NCI-H2227 (cell line): ENCODE measurements at regions not wholly inside any gene's neighbourhood (a gene's known extent, or its start where the extent isn't known, plus 50 kb on each side); places are given as distances from the start of the nearest gene placed in this dataset.
"Not testable (repeated sequence)": the region's sequence is repeated elsewhere in the genome, so short reads cannot be mapped to it uniquely, and the experiment has no call there.

Source experiments
- DNase-seq: peaks from one replicate; lab custom pipeline; 2025; ENCODE audit not compliant: unreplicated experiment; lab: John Stamatoyannopoulos, UW

DNA sequence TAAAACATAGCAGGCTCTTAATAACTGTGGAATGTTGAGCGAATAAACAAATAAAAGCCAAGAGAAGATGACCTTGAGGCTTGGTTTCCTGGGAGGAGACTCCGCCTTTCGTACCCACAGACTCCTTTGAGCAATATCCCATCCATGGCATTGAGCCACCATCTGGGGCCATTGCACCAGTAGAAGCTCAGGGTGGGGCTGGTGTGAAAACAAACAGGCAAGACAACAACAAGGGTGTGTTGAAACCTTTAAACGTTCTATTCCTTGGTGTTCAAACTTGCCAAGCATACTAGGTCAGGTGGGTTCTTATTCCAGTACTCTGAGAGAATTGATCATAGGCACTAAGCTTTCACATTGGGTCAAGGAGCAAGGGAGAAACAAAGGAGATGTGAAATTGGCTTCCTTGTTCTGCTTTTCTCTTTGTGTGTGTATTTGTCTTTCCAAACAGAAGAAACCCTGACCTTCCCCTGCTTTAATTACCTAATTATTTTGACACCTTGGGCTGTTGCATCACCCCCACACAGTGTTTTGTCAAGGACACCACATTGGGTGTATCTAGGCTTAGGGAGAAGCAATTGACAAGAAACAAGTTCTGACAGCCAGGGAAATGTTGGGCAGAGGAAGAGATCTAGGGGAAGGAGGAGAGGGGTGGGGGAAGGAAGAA is 105.1 kb upstream of the BCL6 start:
- DNase-seq: no peak

DNA sequence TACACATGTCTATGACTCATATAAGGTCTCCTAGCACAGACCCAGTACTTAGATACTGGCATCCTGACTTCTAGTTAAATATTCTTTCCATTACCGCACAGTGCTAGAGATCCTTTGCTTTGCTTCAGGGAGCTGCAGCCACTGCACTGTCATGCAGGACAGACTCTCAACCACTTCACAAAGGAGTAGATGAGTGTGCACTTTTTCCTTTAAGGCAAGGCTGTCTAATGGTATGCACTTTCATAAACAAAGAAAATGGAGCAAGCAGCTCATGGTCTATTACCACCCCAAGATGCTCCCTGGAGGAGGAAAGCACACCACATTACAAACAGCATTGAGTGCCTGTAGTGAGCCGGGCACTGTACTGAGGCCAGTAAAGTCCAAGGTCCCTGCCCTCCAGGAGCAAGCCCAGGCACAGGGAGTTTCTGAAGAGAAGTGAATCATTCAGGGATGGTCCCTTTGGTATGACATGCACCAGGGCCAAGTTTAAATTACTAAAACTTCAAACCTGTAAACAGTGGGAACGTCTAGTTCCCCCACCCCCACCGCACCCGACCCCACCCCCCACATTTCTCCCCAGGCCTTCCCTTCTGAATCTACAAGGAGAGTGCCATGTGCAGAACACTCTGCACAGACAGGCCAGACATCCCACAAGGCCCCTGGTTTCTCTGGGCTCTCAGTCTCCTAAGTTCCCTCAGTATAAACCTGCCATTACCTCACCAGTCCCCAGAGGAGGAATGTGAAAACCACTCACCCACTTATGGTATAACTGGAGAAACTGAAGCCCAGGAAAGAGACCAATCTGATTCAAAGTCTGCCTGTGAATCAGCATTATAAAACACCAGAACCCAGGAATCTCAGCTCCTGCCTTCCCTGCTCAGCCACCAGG is 107.8 kb upstream of the BCL6 start:
- DNase-seq: no peak

DNA sequence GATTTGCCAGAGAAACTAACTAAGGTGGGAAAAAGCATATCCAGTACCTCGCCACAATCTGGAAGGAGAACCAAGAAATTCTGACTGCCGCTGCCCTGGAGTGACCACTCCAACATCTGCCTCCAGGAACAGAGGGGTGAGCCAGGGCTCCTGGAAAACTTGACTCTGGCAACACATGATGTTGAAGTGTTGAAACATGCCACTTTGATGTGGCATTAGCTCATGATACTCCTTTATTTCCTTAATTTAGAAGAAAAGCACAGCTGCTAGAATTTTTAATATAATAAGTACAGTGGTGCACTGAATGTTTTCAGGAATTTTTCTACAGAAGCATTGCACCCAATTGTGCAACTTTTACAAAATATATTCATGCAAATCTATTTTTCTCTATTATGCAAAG is 109.9 kb upstream of the BCL6 start:
- no peak for DNase-seq

DNA sequence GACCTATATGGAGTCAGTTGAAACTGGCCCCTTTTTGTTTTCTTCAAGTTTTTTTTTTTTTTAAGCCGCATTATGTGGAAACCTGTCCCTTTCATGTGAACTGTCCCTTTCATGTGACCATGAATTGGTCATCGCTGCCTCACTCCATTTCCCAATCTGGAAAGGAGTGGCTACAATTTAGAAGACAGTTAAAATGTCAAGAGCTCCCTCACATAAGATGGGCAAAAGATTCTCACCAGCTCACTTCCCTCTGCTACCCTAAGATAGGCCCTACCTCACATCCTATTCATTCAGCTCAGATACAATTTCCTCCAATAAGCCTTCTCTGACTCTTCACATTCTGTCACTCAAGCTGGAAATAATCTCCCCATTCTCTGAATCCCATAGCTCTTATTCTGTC is 111.3 kb upstream of the BCL6 start:
- DNase-seq: no peak

DNA sequence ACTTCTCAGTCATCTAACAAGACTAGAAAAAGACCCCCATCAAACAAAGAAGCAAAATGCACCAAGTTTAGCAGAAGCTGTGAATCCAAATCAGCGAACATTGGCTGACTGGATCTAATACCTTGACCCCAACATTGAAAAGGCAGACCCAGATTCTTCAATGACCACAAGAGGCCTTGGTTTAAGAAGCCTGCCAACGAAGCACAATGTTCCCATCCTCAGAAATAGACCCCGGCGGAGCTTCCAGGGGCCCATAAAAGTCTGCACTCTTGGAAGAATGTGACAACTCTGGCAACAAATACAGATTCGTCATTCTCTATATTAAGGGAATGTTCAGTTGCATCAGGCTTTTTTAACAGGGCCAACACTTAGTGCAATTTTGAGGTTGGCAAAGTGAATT is 112.8 kb upstream of the BCL6 start:
- DNase-seq: no peak

DNA sequence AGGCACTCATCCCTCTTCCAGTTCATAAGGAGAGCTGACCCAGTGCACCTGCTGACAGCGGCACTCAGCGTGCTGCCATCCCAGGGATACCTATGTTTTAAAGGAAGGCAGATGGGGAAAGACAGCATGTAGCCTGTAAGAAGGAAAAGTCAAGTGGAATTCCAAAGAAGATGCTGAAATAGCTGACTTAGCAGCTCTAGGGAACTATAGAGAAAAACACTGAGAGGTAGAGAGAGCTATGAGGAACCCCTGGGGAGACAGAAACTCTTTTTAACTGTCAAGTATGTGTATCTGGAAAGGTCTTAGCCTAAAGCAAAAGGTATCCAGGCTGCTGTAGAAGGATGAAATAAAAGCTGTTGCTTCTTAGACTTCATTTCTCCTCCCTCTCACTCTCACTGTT is 113.4 kb upstream of the BCL6 start:
- DNase-seq: no peak

DNA sequence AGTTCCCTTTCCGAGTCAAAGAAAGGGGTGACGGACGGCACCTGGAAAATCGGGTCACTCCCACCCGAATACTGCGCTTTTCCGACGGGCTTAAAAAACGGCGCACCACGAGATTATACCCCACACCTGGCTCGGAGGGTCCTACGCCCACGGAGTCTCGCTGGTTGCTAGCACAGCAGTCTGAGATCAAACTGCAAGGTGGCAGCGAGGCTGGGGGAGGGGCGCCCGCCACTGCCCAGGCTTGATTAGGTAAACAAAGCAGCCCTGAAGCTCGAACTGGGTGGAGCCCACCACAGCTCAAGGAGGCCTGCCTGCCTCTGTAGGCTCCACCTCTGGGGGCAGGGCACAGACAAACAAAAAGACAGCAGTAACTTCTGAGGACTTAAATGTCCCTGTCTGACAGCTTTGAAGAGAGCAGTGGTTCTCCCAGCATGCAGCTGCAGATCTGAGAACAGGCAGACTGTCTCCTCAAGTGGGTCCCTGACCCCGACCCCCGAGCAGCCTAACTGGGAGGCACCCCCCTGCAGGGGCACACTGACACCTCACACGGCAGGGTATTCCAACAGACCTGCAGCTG is 117.5 kb upstream of the BCL6 start:
- DNase-seq: not testable (repeated sequence)

DNA sequence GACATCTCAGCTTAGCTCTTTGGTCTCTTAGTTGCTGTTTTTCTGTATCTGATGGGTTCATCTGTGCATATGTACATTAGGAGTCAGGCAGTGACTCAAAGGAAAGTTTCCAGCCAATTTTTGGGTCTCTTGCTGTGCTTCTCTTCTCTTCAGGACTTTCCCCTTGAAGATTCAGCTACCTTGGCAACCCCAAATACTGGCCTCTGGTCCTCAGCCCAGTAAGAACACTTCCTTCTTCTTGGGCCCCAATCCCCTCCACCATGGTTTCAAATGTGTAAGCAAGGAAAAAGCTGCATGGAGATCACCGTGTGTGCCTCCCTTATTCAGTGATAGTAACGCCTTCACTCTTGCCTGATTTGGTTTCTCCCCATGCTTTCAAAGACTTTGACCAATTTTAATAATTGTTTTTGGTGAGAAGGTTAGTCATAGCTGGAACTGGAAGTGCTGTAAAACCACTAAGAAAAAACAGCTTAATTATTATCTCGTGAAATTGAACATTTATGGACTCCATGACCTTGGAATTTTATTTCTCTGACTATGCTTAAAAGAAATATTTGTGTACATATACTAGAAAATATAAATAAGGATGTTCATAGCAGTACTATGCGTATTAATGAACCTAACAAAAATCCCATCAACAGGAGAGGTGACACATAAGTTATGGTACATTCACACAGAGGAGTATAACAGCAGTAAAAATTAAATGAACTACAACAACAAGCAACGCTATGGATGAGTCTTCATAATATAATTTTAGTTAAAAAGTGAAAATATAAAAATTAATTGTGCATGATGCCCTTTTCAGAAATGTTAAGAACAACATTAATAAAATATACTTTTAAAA is 125.3 kb upstream of the BCL6 start:
- no peak for DNase-seq

DNA sequence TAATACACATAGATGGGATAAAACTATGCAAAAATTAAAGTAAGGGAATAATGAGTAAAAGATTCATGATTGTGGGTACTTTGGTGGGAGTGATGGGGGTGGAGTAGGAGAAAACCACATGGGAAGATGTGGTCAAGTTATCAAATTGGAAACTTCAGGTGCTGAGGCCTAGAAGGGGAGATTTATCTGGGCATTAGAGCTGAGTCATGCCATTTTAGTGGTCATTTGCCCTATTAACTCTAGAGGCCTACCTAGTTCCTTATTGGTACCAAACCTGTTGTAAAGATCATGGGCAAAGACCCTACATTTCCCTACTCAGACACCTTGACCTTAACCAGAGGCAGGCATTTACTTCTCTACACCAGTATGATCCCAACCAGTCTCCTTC is 125.9 kb upstream of the BCL6 start:
- DNase-seq: no peak

DNA sequence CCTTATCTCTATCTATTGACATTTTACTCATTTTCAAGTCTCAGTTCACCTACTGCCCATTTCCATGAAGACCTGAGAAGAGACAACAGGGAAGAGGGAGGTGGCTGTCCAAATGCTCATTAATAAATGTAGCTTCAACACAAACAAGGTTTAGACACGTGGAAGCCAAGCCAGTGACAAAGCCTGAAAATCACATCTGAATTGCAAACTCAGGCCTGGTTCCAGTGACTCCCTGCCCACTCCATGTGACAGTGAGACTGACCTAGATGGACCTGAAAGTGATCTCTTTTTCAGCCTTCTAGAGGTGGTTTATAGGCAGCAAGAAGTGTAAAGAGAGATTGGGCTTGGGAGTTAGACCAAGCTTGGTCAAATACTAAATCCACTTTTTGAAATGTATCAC is 126.6 kb upstream of the BCL6 start:
- DNase-seq: no peak

DNA sequence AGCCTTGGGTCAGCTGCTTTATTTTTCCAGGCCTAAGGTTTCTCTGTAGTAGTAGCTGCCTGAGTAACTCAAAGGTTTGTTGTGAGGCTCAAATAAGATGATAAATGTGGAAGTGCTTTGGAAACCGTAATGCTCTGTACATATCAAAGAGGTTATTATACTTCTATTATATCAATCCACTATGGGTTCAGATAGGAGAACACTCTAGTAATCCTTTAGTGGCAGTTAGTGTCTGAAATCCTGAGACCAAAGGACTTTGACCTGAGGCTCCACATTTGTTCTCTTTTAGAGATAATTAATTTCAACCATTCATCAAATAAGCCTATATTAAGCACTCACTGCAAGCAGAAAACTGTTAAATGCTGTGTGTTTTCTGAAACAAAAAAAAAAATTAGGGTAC is 128.6 kb upstream of the BCL6 start:
- DNase-seq: no peak

DNA sequence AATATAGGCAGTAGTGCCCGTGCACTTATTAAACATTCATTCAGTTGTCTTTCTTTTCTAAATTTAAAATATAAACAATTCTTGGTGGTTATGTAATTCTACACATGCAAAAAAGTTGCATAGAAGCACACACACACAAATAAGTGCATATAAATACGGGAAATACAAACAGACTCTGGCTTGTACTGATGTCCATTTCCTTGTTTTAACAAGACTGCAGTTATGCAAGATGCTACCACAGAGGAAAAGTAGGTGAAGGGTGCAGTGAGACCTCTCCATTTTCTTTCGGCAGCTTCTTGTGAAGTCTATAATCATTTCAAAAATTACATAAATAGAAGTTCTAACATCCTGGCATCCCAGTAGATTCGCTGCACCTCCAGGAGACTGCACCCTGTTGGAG is 130.6 kb upstream of the BCL6 start:
- no peak for DNase-seq

DNA sequence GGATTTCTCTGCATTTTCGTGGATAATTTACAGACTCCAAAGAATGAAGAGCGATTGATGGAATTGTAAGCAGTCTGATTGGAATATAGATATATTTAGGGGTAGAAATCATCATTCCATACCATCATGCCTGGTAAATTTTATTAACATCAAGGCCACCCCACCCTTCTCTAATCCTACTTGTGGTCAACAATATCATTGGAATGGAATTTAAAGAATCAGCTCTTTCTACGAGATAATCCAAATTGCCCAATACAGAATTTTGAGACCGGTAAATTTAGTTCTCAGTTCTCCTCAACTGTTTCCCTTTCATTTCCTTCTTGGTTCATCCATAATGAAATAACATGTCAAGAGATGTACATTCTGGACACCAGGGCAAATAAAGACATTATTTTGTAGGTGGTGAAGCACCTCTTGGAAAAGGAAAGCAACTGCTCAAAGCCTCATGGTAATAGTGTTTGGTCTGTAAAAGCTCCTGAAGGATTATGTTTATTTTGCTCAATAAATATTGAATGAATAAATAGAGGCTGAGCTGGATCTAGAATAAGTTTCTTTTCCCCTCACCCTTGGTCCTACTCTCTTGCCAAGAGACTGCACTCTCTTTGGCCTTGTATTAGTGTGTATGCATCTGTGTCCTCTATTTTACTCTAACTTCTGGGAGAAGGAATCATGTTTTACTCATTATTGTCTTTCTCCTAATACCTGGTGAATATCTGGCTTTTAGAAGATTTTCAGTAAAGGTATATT is 133.7 kb upstream of the BCL6 start:
- DNase-seq: no peak

DNA sequence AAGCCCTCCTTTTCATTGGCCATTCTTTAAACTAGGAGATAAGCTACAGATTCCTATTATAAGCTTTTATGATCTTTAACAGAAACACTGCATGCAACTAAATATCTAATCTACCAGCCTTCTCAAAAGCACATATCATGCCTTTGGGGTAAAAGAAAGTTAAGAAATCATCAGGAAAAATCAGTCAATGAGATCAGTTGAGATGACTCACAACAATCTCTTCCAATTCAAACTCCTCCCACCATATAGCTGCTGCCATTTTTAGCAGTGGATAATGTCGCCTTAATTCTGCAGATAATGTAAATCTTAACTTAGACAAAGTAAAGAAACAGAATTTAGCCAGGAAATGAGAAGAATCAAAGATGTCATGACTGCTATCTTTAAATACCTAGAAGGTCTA is 135.2 kb upstream of the BCL6 start:
- no peak for DNase-seq

DNA sequence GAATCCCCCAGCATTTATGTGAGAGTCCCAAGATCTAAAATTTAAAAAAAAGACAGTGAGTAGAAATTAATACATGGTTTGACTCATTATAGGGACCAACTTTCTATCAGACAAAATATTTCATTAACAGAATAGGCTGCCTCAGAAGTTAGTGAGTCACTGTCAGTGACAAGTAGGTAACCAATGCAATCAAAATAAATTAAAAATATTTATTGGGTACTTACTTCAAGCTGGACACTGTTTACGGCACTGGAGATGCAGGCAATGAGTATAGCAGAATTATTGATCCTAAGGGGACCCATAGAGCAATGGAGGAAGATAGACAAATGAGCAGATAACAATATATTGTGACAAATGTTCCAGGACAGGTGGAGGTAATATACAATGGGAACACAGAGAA is 135.6 kb upstream of the BCL6 start:
- no peak for DNase-seq

DNA sequence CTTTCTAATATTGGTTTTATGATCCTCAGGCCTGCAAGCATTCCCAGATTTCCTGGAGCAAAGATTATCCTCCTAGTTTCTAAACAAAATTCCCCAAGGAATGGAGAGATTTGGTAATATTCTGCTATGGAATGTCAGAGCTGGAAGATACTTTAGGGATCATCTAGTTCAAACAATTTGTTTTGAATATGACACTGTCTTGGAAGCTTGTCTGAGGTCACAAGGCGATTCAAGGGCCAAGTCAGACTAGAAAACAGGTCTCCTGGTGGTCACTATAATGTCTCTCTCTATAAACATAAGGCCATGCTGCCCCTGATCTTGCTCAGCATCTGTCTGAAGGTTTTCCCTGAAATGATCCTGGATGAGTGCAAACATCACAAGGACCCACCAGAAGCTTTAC is 143.4 kb upstream of the BCL6 start:
- no peak for DNase-seq

DNA sequence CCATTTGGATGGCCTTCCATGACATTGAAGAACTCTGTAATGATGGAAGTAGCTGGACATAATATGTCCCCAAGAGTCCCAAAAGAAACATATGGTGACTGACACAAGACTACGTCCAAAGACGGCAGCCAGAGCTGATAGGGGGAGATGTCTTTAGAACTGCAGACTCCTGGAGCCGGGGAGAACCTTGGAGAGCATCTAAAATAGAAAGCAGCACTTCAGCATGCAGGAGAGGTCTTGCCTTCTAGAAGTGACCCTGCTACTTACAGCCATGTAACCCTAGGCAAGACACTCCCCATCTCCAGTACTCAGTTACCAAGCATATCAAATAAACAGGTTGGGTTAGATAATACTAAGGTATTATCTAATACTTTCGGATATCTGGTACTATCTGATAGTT is 143.8 kb upstream of the BCL6 start:
- no peak for DNase-seq

DNA sequence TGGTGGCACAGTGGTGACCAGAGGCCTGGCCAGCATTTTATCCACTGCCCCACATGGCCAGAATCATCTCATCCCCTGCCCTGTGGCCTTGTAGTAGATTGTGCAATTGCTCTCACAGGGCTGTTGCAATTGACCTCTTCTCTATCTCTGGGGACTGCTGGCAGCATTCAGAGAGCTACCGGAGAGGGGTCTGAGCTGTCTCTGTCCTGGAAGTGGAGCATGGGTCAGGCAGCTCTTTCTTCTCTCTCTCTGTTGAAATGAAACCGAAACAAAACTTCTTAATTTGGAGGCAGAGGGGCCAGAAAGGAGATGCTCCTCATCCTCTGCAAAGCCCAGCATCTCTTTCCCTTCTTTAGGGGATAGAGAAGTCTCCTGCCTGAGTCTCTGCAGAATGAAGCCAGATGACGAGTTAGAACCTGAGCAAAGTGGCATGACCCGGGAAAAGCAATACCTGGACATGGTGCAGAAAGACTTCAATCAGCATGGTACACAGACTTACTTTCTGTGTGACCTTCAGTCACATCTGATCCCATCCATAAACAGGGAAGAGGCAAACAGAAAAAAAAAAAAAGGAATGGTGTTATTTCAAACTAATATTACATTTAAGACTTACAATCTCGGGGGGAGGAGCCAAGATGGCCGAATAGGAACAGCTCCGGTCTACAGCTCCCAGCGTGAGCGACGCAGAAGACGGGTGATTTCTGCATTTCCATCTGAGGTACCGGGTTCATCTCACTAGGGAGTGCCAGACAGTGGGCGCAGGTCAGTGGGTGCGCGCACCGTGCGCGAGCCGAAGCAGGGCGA is 144.5 kb upstream of the BCL6 start:
- no peak for DNase-seq

DNA sequence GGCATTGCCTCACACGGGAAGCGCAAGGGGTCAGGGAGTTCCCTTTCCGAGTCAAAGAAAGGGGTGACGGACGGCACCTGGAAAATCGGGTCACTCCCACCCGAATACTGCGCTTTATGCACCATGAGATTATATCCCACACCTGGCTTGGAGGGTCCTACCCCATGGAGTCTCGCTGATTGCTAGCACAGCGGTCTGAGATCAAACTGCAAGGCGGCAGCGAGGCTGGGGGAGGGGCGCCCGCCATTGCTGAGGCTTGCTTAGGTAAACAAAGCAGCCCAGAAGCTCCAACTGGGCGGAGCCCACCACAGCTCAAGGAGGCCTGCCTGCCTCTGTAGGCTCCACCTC is 145.1 kb upstream of the BCL6 start:
- not testable (repeated sequence) for DNase-seq

DNA sequence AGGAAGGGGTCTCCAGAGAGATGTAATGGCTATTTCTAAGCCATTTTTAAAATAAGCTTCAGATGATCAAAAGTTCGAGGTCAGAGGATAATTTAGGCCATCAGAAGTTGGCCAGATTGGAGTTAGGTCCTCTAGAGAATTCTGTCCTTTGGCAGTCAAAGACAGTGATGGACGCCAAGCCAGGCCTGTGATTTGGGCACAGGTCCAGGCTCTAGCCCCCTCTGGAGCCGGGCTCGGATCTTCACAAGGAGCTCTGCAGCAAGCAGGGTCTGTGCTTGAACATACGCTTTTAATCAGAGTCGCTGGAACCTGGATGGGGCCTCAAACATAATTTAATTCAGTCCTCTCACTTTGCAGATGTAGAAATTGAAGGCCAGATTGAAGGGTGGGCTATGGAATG is 151.4 kb upstream of the BCL6 start:
- no peak for DNase-seq
